ENCODE measurements at regions not wholly inside any gene's neighbourhood (a gene's known extent, or its start where the extent isn't known, plus 50 kb on each side); places are given as distances from the start of the nearest gene placed in this dataset.
A peak's percentile ranks its signal among the peaks of the same experiment; 100 is the strongest.

DNA sequence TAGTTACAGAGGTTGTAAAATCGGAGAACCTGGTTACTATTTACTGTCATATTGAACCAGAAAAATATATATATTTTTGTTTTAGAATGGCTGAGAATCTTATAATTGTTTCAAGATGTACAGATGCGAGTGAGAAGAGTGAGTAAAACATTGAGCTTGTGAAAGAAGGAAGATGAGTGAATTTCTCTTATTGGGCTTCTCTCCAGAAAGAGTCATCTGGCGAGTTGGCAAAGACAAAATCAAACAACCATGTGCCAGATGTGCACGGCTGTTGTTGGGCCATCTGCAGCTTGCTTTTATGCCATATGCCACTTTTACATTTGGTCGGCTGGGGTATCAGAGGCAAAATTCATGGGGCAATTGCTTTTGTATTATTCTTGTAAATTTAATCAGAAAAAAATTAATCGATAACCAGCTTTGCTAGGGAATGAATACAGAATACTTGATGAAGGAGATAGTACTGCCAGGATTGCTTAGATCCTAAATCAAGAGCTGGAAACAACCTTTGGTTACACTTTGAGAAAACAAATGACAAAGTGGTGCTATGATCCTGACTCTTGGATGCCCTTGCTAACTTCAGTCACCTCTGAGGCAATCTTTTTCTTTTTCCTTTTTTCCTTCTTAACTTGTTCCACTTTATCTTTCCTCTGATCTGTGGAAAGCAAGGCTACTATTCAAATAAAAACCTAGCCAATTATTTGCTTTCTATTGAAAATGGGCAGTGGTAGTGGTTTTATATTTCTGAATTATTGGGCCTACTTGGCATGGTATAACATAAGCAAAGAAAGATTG is 97.1 kb upstream of the GRIK2 start:
- peak; percentile 45 for DNase-seq (ENCODE audit: low read depth)

DNA sequence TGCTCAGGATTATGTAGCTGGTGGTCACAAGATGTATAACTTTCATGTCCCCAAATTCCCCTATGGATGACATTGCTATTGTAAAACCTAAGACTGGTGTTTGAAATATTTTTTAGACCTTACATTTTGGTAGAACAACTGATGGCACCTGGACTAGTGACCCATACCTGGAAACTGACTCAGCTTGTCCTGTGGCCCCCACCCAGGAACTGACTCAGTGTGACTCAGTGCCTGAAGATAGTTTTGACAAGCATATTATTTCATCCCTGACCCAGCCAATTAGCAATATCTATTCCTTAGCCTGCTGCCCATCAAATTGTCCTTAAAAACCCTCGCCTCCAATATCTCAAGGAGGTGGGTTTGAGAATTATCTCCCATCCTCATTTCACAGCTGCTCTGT is 90.9 kb upstream of the GRIK2 start:
- no peak for DNase-seq (ENCODE audit: low read depth)

DNA sequence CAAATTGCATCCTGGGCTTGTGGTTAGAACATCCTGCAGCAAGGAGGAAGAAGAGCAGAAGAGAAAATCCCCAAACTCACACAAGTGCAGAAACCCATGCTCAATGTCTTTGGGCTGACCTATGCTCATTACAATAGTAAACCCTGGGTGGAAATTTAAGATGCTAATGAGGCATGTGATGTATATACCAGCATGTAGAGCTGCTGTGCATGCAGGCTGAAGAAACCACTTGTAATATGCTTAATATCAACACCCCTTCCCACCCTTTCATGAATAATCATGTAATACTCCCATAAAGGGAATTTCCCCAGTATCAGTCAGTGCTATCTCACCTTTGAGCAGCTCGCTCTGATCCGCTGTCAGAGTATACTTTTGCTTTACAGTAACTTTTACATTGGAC is 90.0 kb upstream of the GRIK2 start:
- no peak for DNase-seq (ENCODE audit: low read depth)

DNA sequence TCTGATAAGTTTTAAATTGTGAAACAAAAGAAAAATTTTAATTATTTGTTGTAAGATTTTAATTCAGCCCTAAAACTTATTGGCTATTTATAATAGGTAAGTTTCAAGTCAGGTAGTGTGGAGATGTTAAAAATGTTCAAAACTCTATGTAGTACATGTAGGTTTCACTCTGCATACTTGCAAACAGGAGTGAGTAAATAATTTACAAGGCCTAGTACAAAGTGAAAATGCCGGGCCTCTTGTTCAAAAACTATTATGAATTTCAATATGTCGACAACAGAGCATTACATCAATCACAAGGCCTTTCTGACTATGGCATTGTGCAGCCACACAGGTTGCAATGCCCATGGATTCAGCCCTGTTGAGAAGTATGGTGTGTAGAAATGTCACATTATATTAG is 80.9 kb upstream of the GRIK2 start:
- DNase-seq (ENCODE audit: low read depth) = no peak

DNA sequence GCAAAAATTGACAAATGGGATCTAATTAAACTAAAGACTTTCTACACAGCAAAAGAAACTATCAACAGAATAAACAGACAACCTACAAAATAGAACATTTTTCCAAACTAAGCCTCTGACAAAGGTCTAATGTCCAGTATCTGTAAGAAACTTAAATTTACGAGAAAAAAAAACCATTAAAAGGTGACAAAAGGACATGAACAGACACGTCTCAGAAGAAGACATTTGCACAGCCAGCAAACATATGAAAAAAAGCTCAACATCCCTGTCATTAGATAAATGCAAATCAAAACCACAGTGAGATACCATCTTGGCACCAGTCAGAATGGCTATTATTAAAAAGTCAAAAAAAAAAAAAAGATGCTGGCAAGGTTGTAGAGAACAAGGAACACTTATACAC is 70.6 kb upstream of the GRIK2 start:
- DNase-seq (ENCODE audit: low read depth) = no peak

DNA sequence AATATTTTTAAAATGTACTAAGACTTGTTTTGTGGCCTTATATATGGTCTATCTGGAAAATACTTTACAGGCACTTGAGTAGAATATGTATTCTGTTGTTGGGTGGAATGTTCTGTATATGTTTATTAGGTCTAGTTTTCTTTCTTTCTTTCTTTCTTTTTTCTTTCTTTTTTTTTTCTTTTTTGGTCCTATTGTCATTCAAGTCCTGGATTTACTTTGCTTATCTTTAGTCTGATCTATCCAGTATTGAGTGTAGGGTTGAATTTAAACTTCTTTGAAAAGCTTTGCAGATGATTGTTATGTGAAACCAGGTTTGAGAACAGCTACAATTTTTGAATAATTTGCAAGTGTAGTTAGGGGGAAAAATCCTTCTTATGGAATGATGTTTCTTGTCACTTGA is 67.1 kb upstream of the GRIK2 start:
- no peak for DNase-seq (ENCODE audit: low read depth)

DNA sequence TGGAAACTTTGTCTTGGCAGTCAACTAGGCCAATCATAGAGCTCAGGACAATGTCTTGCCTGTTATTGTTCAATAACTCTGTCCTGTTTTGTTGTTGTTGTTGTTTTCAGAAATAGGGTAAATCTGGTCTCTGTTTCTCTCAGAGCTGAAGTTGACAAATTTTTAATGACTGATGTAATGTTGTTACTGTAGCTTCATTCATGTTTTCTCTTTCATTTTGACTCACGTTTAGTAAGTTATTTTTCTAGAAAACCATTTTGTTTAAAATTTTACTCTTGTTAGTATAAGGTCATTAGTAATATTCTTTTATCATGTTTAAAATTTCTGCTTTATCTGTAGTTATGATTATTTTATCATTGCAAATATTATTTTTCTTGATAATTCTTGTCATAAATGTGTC is 51.6 kb upstream of the GRIK2 start:
- DNase-seq (ENCODE audit: low read depth) = no peak

Data from fibroblast of gingiva (primary cell).